Sigmoid colon (tissue), 6 donors: ENCODE measurements at regions not wholly inside any gene's neighbourhood (a gene's known extent, or its start where the extent isn't known, plus 50 kb on each side); places are given as distances from the start of the nearest gene placed in this dataset.
A peak's percentile ranks its signal among the peaks of the same experiment; 100 is the strongest.
"Not testable (repeated sequence)": the region's sequence is repeated elsewhere in the genome, so short reads cannot be mapped to it uniquely, and the experiment has no call there.

Source experiments
- DNase-seq: peaks from one replicate; pipeline ENCODE4 v3.0.0-alpha.2; 2019
- H3K27ac ChIP-seq, 4 donors: fragments of 200-600 bp; sonication (generic); one replicate each; pipeline ENCODE4 v1.5.1; 2016 to 2019; ENCODE audit warnings: mild to moderate bottlenecking in 1 of 4
- H3K27me3 ChIP-seq, 3 donors: fragments of 200-600 bp; sonication (generic); one replicate each; pipeline ENCODE4 v1.5.1; 2019; ENCODE audit warnings: mild to moderate bottlenecking in 1 of 3
- H3K36me3 ChIP-seq, 4 donors: fragments of 200-600 bp; sonication (generic); one replicate each; pipeline ENCODE4 v1.5.1; 2016 to 2019
- H3K4me1 ChIP-seq, 4 donors: fragments of 200-600 bp; sonication (generic); one replicate each; pipeline ENCODE4 v1.5.1; 2017 to 2019
- H3K4me3 ChIP-seq, 4 donors: fragments of 200-600 bp; sonication (generic); one replicate each; pipeline ENCODE4 v1.5.1; 2017 to 2019; ENCODE audit warnings: mild to moderate bottlenecking in 2 of 4, moderate library complexity in 1 of 4
- H3K9me3 ChIP-seq, 4 donors: fragments of 200-600 bp in 3 of 4; sonication (generic) in 3 of 4; one replicate each; pipeline versions ENCODE4 v1.5.1 to v1.6.1; 2013 to 2019
- POLR2AphosphoS5 ChIP-seq, 4 donors: sonication (generic); formaldehyde crosslinking; IDR thresholded peaks; one replicate each; pipeline ENCODE4 v1.6.1; 2017; ENCODE audit warnings: antibody characterized with exemption in 4 of 4
- WGBS, 2 donors: extraction: QIAGEN DNeasy Blood & Tissue Kit; methylation state at CpG; one replicate each; pipeline ENCODE4 v1.1.7; 2013; 5-methylcytosine and 5-hydroxymethylcytosine counted together
- intact Hi-C: fragments of 100-400 bp; cut with DNase I; formaldehyde crosslinking; loops from one replicate; pipeline ENCODE4 v1.15.1; 2023
- donor health status: healthy with polysubstance abuse.
- donor health status: healthy.

- TF ChIP-seq POLR2AphosphoS5 (IDR thresholded peaks at IDR 0.05) = peak in 1 of 4 donors; percentile 45
- H3K27me3 ChIP-seq, intact Hi-C loops, H3K4me1 ChIP-seq, H3K4me3 ChIP-seq, H3K9me3 ChIP-seq, H3K36me3 ChIP-seq: not testable (repeated sequence)
- DNase-seq = peak; percentile 96
- H3K27ac ChIP-seq = peak overlapping the region; percentile 22 to 70 (median 66)
- 50 to 55% methylated on average over 7 of the region's 7 CpGs for WGBS, 2 donors
Measured at GRCh38 chr7:70989-71388, 121.4 kb upstream of the FAM20C start.

GRCh38 chr7:72266-73057 lies 119.9 kb upstream of the FAM20C start:
- H3K4me3 ChIP-seq, H3K27me3 ChIP-seq, intact Hi-C loops, H3K36me3 ChIP-seq, H3K9me3 ChIP-seq, H3K27ac ChIP-seq, H3K4me1 ChIP-seq: not testable (repeated sequence)
- 81 to 82% methylated on average over 15 to 17 of the region's 17 CpGs for WGBS, 2 donors
- peak; percentile 43 for DNase-seq

GRCh38 chr7:73058-73331 lies 119.4 kb upstream of the FAM20C start:
- H3K27ac ChIP-seq, H3K9me3 ChIP-seq, H3K27me3 ChIP-seq, DNase-seq, H3K36me3 ChIP-seq, H3K4me3 ChIP-seq, intact Hi-C loops, H3K4me1 ChIP-seq: not testable (repeated sequence)
- WGBS, 2 donors = 77 to 83% methylated on average over 1 of the region's 5 CpGs

- H3K4me3 ChIP-seq, DNase-seq, H3K4me1 ChIP-seq, H3K9me3 ChIP-seq, H3K27ac ChIP-seq, H3K36me3 ChIP-seq, intact Hi-C loops, H3K27me3 ChIP-seq: not testable (repeated sequence)
- 30 to 47% methylated on average over 4 of the region's 4 CpGs for WGBS, 2 donors
Measured at GRCh38 chr7:74008-74540, 118.3 kb upstream of the FAM20C start.

- H3K9me3 ChIP-seq, H3K36me3 ChIP-seq, H3K27ac ChIP-seq, DNase-seq, H3K27me3 ChIP-seq, H3K4me1 ChIP-seq, H3K4me3 ChIP-seq, intact Hi-C loops: not testable (repeated sequence)
- 86% methylated on average over 13 of the region's 13 CpGs for WGBS, 2 donors
Measured at GRCh38 chr7:75511-75910, 116.9 kb upstream of the FAM20C start.

- H3K4me1 ChIP-seq, DNase-seq, intact Hi-C loops, H3K9me3 ChIP-seq, H3K4me3 ChIP-seq, H3K36me3 ChIP-seq, H3K27me3 ChIP-seq, H3K27ac ChIP-seq: not testable (repeated sequence)
- whole genome bisulfite sequencing, 2 donors = 55 to 69% methylated on average over 7 to 8 of the region's 11 CpGs
Measured at GRCh38 chr7:76202-76601, 116.2 kb upstream of the FAM20C start.

GRCh38 chr7:76829-77395 lies 115.5 kb upstream of the FAM20C start:
- H3K4me3 ChIP-seq, H3K36me3 ChIP-seq, H3K27me3 ChIP-seq, H3K27ac ChIP-seq, H3K9me3 ChIP-seq, intact Hi-C loops, DNase-seq, H3K4me1 ChIP-seq: not testable (repeated sequence)
- WGBS, 2 donors = 32 to 47% methylated on average over 7 to 11 of the region's 11 CpGs

- H3K27me3 ChIP-seq, H3K36me3 ChIP-seq, intact Hi-C loops, H3K27ac ChIP-seq, H3K9me3 ChIP-seq, H3K4me1 ChIP-seq, DNase-seq, H3K4me3 ChIP-seq: not testable (repeated sequence)
- 93 to 96% methylated on average over 6 to 7 of the region's 7 CpGs for WGBS, 2 donors
Measured at GRCh38 chr7:78862-79261, 113.5 kb upstream of the FAM20C start.

- H3K9me3 ChIP-seq, H3K27me3 ChIP-seq, H3K4me3 ChIP-seq, intact Hi-C loops, H3K4me1 ChIP-seq, H3K36me3 ChIP-seq, H3K27ac ChIP-seq: not testable (repeated sequence)
- WGBS, 2 donors = 80 to 87% methylated on average over 13 to 14 of the region's 15 CpGs
- peak; percentile 57 for DNase-seq
Measured at GRCh38 chr7:79400-80055, 112.8 kb upstream of the FAM20C start.
